Glutamatergic neuron (in vitro differentiated cells): ENCODE measurements at regions not wholly inside any gene's neighbourhood (a gene's known extent, or its start where the extent isn't known, plus 50 kb on each side); places are given as distances from the start of the nearest gene placed in this dataset.

Experiments used
- DNase-seq: peaks from one replicate; pipeline ENCODE4 v3.0.0; 2022
- H3K27ac Mint-ChIP-seq: one replicate; pipeline ENCODE4 v1.8.0; 2020; ENCODE audit warnings: mild to moderate bottlenecking, mixed read lengths, inconsistent platforms; ENCODE audit not compliant: unreplicated experiment
- H3K27me3 Mint-ChIP-seq: one replicate; pipeline ENCODE4 v1.8.0; 2020; ENCODE audit warnings: mild to moderate bottlenecking, moderate library complexity, mixed read lengths, inconsistent platforms; ENCODE audit not compliant: unreplicated experiment
- H3K36me3 Mint-ChIP-seq: one replicate; pipeline ENCODE4 v1.8.0; 2020; ENCODE audit warnings: mild to moderate bottlenecking, mixed read lengths, inconsistent platforms; ENCODE audit not compliant: unreplicated experiment
- H3K4me1 Mint-ChIP-seq: one replicate; pipeline ENCODE4 v1.8.0; 2020; ENCODE audit warnings: mild to moderate bottlenecking, low read depth, mixed read lengths, inconsistent platforms; ENCODE audit not compliant: unreplicated experiment
- H3K4me3 Mint-ChIP-seq: one replicate; pipeline ENCODE4 v1.8.0; 2020; ENCODE audit warnings: mild to moderate bottlenecking, mixed read lengths, inconsistent platforms; ENCODE audit not compliant: unreplicated experiment
- H3K9me3 Mint-ChIP-seq: one replicate; pipeline ENCODE4 v1.8.0; 2020; ENCODE audit warnings: mild to moderate bottlenecking, moderate library complexity, mixed read lengths, inconsistent platforms; ENCODE audit not compliant: unreplicated experiment
- TF ChIP-seq, protein P1 (sequence below): fragments of 200-600 bp; sonication (generic); IDR thresholded peaks from one replicate; pipeline ENCODE4 v1.5.0; 2021; ENCODE audit not compliant: partially characterized antibody, unreplicated experiment

- Mint-ChIP-seq H3K27ac (peak overlapping the region; percentile 43), H3K36me3 (no peaks in the 10 kb centered on the region), H3K4me3 (no peak overlapping the region), H3K27me3 (no peaks in the 10 kb centered on the region), H3K9me3 (no peaks in the 10 kb centered on the region), H3K4me1 (peaks cover 32% of the 10 kb centered on the region)
- DNase-seq, result no peak
- TF ChIP-seq, protein P1, sequence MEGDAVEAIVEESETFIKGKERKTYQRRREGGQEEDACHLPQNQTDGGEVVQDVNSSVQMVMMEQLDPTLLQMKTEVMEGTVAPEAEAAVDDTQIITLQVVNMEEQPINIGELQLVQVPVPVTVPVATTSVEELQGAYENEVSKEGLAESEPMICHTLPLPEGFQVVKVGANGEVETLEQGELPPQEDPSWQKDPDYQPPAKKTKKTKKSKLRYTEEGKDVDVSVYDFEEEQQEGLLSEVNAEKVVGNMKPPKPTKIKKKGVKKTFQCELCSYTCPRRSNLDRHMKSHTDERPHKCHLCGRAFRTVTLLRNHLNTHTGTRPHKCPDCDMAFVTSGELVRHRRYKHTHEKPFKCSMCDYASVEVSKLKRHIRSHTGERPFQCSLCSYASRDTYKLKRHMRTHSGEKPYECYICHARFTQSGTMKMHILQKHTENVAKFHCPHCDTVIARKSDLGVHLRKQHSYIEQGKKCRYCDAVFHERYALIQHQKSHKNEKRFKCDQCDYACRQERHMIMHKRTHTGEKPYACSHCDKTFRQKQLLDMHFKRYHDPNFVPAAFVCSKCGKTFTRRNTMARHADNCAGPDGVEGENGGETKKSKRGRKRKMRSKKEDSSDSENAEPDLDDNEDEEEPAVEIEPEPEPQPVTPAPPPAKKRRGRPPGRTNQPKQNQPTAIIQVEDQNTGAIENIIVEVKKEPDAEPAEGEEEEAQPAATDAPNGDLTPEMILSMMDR, result no peak
Observed at GRCh38 chr14:51165415-51165814, 70.5 kb upstream of the TRIM9 start.

DNA sequence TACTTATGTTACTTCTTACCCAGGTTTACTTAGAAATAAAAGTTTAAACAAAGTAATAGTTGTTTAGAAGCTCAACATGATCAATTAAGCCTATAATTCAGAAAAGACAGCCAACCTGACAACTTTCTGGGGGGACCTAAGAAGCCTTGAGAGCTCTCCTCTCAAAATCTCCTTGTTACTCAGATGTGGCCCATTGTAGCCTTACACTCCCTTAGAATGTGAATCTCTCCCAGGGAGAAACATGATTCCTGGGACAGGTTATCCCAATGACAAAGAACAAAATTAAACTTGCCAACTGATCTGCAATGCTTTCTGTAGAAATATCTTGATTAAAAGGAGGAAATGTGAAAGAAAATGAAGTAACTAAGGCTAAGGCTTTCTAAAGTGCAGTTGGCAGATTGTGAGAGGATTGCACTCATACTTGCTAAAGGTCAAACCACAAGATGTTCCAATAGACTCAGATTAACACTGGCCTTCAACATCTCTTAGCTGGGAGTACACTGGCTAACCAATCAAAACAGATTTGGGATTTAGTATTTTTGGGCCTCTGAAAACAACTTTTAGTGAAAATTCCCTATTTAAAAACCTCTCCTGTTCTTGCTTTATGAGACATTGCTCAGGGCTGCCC is 72.3 kb upstream of the TMX1 start:
- H3K4me1 Mint-ChIP-seq, result peaks cover 30% of the 10 kb centered on the region
- H3K27ac Mint-ChIP-seq, result no peak overlapping the region
- TF ChIP-seq, protein P1, result no peak
- no peaks in the 10 kb centered on the region for H3K36me3 Mint-ChIP-seq
- DNase-seq, result no peak
- no peaks in the 10 kb centered on the region for H3K27me3 Mint-ChIP-seq
- H3K4me3 Mint-ChIP-seq, result no peak overlapping the region
- H3K9me3 Mint-ChIP-seq, result no peaks in the 10 kb centered on the region

GRCh38 chr14:51168215-51168613 is 71.8 kb upstream of the TMX1 start:
- DNase-seq, result no peak
- Mint-ChIP-seq H3K27ac (no peak overlapping the region), H3K27me3 (no peaks in the 10 kb centered on the region), H3K4me3 (no peak overlapping the region), H3K4me1 (peaks cover 26% of the 10 kb centered on the region), H3K9me3 (no peaks in the 10 kb centered on the region), H3K36me3 (no peaks in the 10 kb centered on the region)
- TF ChIP-seq, protein P1, result no peak

GRCh38 chr14:51173863-51174262 is 66.2 kb upstream of the TMX1 start:
- Mint-ChIP-seq H3K4me3 (no peak overlapping the region), H3K4me1 (peaks cover 5% of the 10 kb centered on the region), H3K27me3 (no peaks in the 10 kb centered on the region), H3K27ac (no peak overlapping the region), H3K36me3 (no peaks in the 10 kb centered on the region), H3K9me3 (no peaks in the 10 kb centered on the region)
- TF ChIP-seq, protein P1, result no peak
- no peak for DNase-seq

DNA sequence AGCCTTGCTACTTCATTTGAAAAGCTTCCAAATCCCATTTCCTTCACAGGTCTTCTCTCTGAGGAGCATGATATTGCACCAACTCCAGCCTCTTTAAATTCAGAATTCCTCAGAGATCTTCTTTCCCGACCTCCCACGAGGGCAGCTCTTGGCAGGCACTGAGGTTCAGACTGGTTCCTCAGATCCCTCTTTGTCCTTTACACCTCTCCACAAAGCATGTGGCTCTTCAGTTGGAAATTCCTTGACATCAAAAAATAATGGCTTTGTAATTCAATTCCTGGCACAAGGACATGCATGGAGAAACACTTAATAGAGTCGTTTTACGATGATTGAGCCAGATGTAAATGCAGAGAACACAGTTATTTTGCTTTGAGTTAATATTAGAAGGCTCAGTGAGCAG is 63.2 kb upstream of the TMX1 start:
- TF ChIP-seq, protein P1, result no peak
- H3K27ac Mint-ChIP-seq, result no peak overlapping the region

More for the DNA sequence above, 63.2 kb upstream of the TMX1 start:
- Mint-ChIP-seq H3K4me3 (no peak overlapping the region), H3K9me3 (no peaks in the 10 kb centered on the region), H3K27me3 (no peaks in the 10 kb centered on the region), H3K4me1 (peaks cover 5% of the 10 kb centered on the region), H3K36me3 (no peaks in the 10 kb centered on the region)
- no peak for DNase-seq
